ENCODE measurements at regions not wholly inside any gene's neighbourhood (a gene's known extent, or its start where the extent isn't known, plus 50 kb on each side); places are given as distances from the start of the nearest gene placed in this dataset.
"Not testable (repeated sequence)": the region's sequence is repeated elsewhere in the genome, so short reads cannot be mapped to it uniquely, and the experiment has no call there.

GRCh38 chr4:24363751-24364150 lies 220.6 kb downstream of the DHX15 start:
- no peak for DNase-seq

GRCh38 chr4:24352112-24352511 lies 232.2 kb downstream of the DHX15 start:
- no peak for DNase-seq

- not testable (repeated sequence) for DNase-seq
Observed at GRCh38 chr4:24349168-24349996, 235.0 kb downstream of the DHX15 start.

GRCh38 chr4:24339260-24339659 lies 245.1 kb downstream of the DHX15 start:
- DNase-seq: no peak

GRCh38 chr4:24337451-24338190 lies 246.7 kb downstream of the DHX15 start:
- DNase-seq: no peak

- DNase-seq: no peak
Observed at GRCh38 chr4:24335616-24336015, 248.7 kb downstream of the DHX15 start.

GRCh38 chr4:24334906-24335305 lies 249.4 kb downstream of the DHX15 start:
- DNase-seq: no peak

- no peak for DNase-seq
Observed at GRCh38 chr4:24330573-24330972, 253.8 kb downstream of the DHX15 start.

GRCh38 chr4:24330172-24330571 lies 254.2 kb downstream of the DHX15 start:
- DNase-seq: no peak

- DNase-seq: no peak
Observed at GRCh38 chr4:24328711-24329110, 255.6 kb downstream of the DHX15 start.

- no peak for DNase-seq
Observed at GRCh38 chr4:24328310-24328709, 256.0 kb downstream of the DHX15 start.

- DNase-seq: no peak
Observed at GRCh38 chr4:24322995-24323394, 261.4 kb downstream of the DHX15 start.

- no peak for DNase-seq
Observed at GRCh38 chr4:24322511-24322910, 261.8 kb downstream of the DHX15 start.

GRCh38 chr4:24321616-24322015 lies 262.7 kb downstream of the DHX15 start:
- no peak for DNase-seq

- no peak for DNase-seq
Observed at GRCh38 chr4:24321131-24321530, 263.2 kb downstream of the DHX15 start.

- DNase-seq: no peak
Observed at GRCh38 chr4:24319387-24319786, 265.0 kb downstream of the DHX15 start.

- no peak for DNase-seq
Observed at GRCh38 chr4:24315056-24315455, 269.3 kb downstream of the DHX15 start.

- DNase-seq: no peak
Observed at GRCh38 chr4:24312261-24312913, 272.0 kb downstream of the DHX15 start.

- no peak for DNase-seq
Observed at GRCh38 chr4:24303926-24304325, 280.4 kb downstream of the DHX15 start.

GRCh38 chr4:24298911-24299310 lies 285.4 kb downstream of the DHX15 start:
- no peak for DNase-seq

- no peak for DNase-seq
Observed at GRCh38 chr4:24287096-24287495, 297.3 kb downstream of the DHX15 start.

- DNase-seq: no peak
Observed at GRCh38 chr4:24285759-24286158, 298.6 kb downstream of the DHX15 start.

GRCh38 chr4:24282446-24282845 lies 301.9 kb downstream of the DHX15 start:
- DNase-seq: no peak

GRCh38 chr4:24279911-24280375 lies 304.4 kb downstream of the DHX15 start:
- no peak for DNase-seq

All from activated CD4-positive, alpha-beta T cell treated with anti-CD3 and anti-CD28 coated beads, Interleukin-2, amount 50 U/mL, for 16 hours (primary cell).